ENCODE measurements at regions not wholly inside any gene's neighbourhood (a gene's known extent, or its start where the extent isn't known, plus 50 kb on each side); places are given as distances from the start of the nearest gene placed in this dataset.

GRCh38 chrY:8591821-8592516 lies 745.3 kb upstream of the TSPY4 start:
- H3K27me3 ChIP-seq (ENCODE audit: low read depth): no peaks in the 10 kb centered on the region
- ATAC-seq: no peak
- H3K9me3 ChIP-seq: no peaks in the 10 kb centered on the region
- H3K27ac ChIP-seq: no peak overlapping the region
- no peak for DNase-seq
- no peak for TF ChIP-seq CTCF (IDR thresholded peaks at IDR 0.05)
- H3K36me3 ChIP-seq: no peaks in the 10 kb centered on the region
- intact Hi-C loops (cut with DNase I): no loop called here
- no peak overlapping the region for H3K4me3 ChIP-seq
- no peaks in the 10 kb centered on the region for H3K4me1 ChIP-seq

- no peak for ATAC-seq
- DNase-seq: no peak
- H3K4me1 ChIP-seq: no peaks in the 10 kb centered on the region
- H3K36me3 ChIP-seq: no peaks in the 10 kb centered on the region
- no peak for TF ChIP-seq CTCF (IDR thresholded peaks at IDR 0.05)
- no peaks in the 10 kb centered on the region for H3K9me3 ChIP-seq
- no peak overlapping the region for H3K27ac ChIP-seq
- no peak overlapping the region for H3K4me3 ChIP-seq
- no peaks in the 10 kb centered on the region for H3K27me3 ChIP-seq (ENCODE audit: low read depth)
- intact Hi-C loops (cut with DNase I): no loop called here
Measured at GRCh38 chrY:8594657-8595056, 742.6 kb upstream of the TSPY4 start.

GRCh38 chrY:8599141-8599540 lies 738.1 kb upstream of the TSPY4 start:
- no peak for ATAC-seq

GRCh38 chrY:8610620-8611019 lies 726.6 kb upstream of the TSPY4 start:
- Histone ChIP-seq H3K27ac (no peak overlapping the region), H3K9me3 (no peaks in the 10 kb centered on the region), H3K36me3 (no peaks in the 10 kb centered on the region), H3K27me3 (ENCODE audit: low read depth) (no peaks in the 10 kb centered on the region), H3K4me3 (no peak overlapping the region), H3K4me1 (no peaks in the 10 kb centered on the region)
- intact Hi-C loops (cut with DNase I): no loop called here
- DNase-seq (no peak), ATAC-seq (no peak)
- no peak for TF ChIP-seq CTCF (IDR thresholded peaks at IDR 0.05)

More at GRCh38 chrY:8599141-8599540, 738.1 kb upstream of the TSPY4 start:
- H3K4me1 ChIP-seq: no peaks in the 10 kb centered on the region
- no peaks in the 10 kb centered on the region for H3K9me3 ChIP-seq
- no peak for TF ChIP-seq CTCF (IDR thresholded peaks at IDR 0.05)
- H3K27me3 ChIP-seq (ENCODE audit: low read depth): no peaks in the 10 kb centered on the region
- no peak overlapping the region for H3K27ac ChIP-seq
- H3K4me3 ChIP-seq: no peak overlapping the region
- intact Hi-C loops (cut with DNase I): no loop called here
- DNase-seq: no peak
- no peaks in the 10 kb centered on the region for H3K36me3 ChIP-seq

- no peak for TF ChIP-seq CTCF (IDR thresholded peaks at IDR 0.05)
- no peaks in the 10 kb centered on the region for H3K9me3 ChIP-seq
Measured at GRCh38 chrY:8611815-8612214, 725.4 kb upstream of the TSPY4 start.

More at GRCh38 chrY:8611815-8612214, 725.4 kb upstream of the TSPY4 start:
- intact Hi-C loops (cut with DNase I): no loop called here
- Histone ChIP-seq H3K27ac (no peak overlapping the region), H3K36me3 (no peaks in the 10 kb centered on the region), H3K27me3 (ENCODE audit: low read depth) (no peaks in the 10 kb centered on the region), H3K4me1 (no peaks in the 10 kb centered on the region), H3K4me3 (no peak overlapping the region)
- DNase-seq (no peak), ATAC-seq (no peak)
